Right ventricle myocardium superior (tissue), 1 donor: ENCODE measurements at regions not wholly inside any gene's neighbourhood (a gene's known extent, or its start where the extent isn't known, plus 50 kb on each side); places are given as distances from the start of the nearest gene placed in this dataset.

ENCODE experiments used
- ATAC-seq: fragments of 200-7000 bp; cut with Tn5 transposase; one replicate; pipeline ENCODE4 v1.9.1; 2020; ENCODE audit warnings: mild to moderate bottlenecking; ENCODE audit not compliant: poor library complexity
- DNase-seq: peaks from one replicate; pipeline ENCODE4 v3.0.0-alpha.2; 2020
- intact Hi-C: fragments of 100-400 bp; cut with DNase I; formaldehyde crosslinking; loops from one replicate; pipeline ENCODE4 v1.11.2; 2022
- donor health status: DM: no; HTN: yes; CAD: no; lungs with severe emphysema.

DNA sequence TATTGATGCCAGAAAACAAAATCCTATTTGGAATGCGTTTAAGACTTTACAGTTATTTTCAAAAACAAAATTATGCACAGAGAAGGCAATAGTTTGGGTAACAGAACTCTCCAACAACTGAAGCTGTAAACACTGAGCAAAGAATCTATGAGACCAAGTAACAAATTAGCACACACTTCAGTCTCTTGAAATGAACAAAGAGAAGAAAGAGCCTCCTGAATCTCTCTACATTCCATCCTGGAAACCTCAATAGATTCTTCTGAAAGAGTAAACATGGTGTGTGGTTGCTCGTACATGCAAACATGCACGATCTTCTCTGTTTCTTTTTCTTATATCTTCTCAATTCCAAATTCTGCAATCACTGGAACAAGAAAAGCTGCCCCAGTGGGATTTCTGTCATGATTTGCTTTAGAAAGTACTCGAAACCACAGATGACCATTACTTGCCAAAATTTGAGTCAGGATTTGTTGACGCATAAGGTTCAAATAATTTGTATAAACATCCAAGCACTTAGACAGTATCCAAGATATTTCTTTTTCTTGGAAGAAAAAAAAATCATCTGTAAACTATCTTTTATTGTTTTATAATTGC, 137.9 kb upstream of the DACH1 start:
- intact Hi-C loops, result no loop called here
- DNase-seq, result no peak
- ATAC-seq, result peak; percentile 36

DNA sequence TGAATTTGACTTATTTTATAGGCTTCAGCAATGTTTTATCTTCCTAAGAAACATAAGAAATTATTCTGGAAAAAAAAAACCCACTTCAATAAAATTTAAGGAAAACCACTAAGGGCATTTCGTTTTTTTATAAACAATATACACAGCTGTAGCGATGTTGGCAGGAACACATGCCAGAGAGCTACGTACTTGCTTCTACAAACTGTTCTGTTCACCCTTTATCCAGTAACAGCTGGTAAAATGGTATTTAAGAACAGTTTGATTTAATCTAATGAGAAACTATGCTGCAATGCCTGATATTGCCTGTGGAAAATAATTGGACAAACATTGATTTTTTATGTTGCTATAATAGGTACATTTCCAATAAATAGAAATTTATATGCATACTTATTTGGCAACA, 137.2 kb upstream of the DACH1 start:
- DNase-seq (no peak), ATAC-seq (no peak)
- intact Hi-C loops, result no loop called here

DNA sequence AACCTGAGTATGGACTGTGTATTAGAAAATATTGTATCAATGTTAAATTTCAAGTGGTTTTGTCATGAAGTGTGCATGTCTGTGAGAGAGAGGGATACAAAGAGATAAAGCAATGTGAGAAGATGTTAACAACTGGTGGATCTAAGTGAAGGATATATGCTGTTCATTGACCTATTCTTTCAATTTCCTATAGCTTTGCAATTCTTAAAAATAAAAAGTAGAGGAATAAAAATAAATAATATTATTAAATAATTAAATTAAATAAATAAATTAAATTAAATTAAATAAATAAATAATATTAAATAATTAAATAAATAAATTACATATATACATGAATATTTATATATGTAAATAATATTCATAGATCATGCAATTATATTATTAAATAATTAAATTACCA, 131.2 kb upstream of the DACH1 start:
- no peak for ATAC-seq
- DNase-seq, result no peak
- intact Hi-C loops, result no loop called here

DNA sequence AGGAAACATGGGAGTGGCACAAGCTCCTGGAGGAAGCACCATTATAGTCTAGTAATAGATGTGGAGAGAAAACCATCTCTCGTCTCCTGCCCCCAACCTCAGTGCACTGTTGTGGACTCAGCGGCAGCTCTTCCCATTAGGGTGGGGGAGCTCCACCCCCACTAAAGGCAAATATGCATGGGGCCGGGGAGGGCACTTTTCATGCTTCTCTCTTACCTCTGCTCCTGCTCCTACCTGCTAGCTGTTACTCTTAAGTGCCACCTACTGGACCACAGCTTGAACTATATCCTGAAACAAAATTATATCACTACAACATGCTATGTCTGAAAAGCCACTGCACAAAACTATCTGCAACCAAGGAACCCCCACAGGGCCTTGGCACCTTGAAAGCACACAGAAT, 112.6 kb upstream of the DACH1 start:
- ATAC-seq (no peak), DNase-seq (no peak)
- intact Hi-C loops, result no loop called here

- no peak for DNase-seq
- intact Hi-C loops, result no loop called here
- no peak for ATAC-seq
These were observed 110.0 kb upstream of the DACH1 start for GRCh38 chr13:71977028-71977427.

DNA sequence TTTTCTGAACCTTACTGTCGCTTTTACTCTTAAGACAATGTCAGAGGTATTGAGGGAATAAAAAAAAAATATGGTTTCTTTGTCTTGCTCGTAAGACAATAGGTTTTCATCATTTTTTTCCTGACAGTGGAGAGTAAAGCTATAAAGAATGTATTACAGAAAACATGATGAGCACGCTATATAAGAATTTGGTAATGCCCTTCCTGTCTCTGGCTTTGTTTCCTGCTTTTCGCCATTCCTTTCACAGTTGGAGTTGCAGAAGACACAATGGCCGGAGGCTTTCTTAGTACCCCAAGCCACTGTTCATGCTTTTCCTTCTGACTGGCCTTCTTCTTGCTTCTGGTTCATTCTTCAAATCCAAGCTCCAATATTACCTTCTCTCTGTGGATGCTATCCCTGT, 101.0 kb upstream of the DACH1 start:
- ATAC-seq (no peak), DNase-seq (no peak)
- intact Hi-C loops, result no loop called here

DNA sequence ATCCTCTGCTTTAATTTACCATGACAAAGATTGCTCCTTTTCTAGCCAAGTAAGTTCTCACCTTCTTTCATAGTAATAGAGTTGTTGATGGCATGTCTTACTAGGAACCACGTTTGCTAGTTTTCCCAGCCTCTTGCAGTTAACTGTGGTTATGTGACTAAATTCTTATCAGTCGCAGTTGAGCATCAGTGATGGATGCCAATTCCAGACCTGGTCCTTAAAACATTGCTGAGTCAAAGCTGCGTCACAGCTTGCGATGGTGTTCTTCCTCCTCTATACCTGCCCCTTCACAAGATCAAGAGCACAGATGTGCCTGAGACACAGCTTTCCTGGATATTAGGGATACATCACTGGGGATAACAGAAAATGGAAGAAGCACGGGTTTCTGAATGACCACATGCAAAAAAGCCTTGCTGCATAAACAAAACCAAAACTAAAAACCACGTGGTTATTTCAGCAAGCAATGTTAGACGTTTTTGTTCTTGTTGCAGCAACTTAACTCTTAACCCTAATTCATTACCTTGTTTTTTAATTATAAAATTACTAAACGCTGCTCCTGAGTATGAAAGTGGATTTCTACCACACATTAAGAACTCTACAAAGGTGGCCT, 97.6 kb upstream of the DACH1 start:
- ATAC-seq (no peak), DNase-seq (no peak)
- intact Hi-C loops, result no loop called here

- DNase-seq (no peak), ATAC-seq (no peak)
- intact Hi-C loops, result no loop called here
These were observed 95.7 kb upstream of the DACH1 start for GRCh38 chr13:71962735-71963134.

DNA sequence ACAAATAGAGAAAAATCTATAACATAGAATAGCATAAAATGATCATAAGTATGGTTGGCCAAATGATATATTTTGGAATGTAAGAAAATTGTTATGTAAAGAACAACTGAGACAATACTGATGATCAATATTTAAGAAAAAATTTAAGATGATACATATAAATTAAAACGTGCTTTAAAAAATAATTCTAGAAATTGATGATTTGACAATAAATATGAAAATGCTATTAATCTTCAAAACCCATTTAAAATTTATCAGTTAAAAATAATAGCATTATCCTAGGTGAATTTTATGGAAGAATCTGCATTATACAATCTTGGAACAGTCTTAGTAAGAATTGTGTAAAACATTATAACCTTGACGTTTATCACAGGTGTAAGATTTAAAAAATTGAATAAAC, 95.1 kb upstream of the DACH1 start:
- ATAC-seq, result no peak
- intact Hi-C loops, result no loop called here
- DNase-seq, result no peak

DNA sequence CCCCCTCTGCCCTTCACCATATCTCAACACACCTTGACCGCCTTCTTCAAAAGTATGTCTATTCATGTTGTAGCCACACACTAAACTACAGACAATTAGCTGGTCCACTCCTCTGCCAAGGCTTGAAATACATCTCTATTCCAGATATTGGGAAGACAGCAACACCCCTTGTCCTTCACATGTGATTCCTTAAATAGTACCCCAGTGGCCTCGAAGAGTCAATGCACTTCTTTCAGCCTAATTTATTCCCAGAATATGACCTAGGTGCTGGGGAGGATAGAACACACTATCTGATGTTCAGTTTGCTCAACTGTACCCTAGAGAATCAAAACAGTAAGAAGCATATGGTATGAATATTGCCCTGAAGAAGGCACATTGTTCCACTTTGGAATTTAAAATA, 82.4 kb upstream of the DACH1 start:
- ATAC-seq (no peak), DNase-seq (no peak)
- intact Hi-C loops, result no loop called here

DNA sequence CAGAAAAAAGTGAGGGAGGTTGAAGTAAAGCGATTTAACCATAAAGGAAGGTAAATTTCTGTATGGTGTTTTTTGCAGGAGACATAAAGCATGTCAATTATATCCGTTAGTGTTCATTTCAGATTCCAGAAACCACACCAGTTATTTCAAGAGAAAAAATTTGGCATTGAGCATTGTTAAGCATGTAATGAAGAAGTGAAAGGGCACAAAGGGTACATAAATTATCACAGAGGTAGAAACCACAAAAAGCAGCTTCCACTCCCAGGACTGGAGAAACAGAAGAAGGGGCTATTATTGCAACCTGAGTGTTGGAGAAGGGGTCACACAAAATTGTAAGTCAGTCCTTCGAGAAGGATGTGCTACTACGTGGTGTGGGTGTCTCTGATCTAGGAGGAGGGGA, 72.2 kb upstream of the DACH1 start:
- ATAC-seq, result no peak
- intact Hi-C loops, result no loop called here
- DNase-seq, result no peak

DNA sequence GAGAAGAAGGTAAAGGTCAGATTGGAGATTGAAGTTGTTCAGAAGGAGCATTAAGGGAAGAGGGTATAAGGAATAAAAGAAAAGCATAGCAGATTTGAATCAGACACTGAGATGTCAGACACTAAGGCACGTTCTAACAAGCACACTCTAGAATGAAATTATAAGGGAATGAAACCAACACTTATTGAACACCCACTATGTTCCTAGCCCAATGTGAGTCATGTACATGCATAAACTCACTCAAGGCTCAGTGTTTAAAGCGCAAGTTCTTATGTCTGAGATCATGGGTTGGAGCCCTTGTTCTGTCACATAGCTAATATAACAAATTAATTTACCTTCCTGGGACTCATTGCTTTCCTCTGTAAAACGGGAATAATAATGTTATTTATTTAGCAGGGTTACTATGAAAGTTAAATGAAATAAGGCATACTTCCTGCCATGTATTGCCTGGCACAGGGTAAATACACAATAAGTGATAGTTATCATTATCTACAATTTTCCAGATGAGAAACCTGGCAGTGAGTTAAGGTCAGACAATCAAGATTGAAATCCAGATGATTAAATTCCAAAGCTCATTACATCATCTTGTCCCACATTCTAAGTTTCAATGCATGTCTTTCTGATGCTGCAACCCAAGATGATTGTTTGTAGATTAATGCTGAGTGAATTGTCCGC, 68.3 kb upstream of the DACH1 start:
- DNase-seq (no peak), ATAC-seq (no peak)
- intact Hi-C loops, result no loop called here

DNA sequence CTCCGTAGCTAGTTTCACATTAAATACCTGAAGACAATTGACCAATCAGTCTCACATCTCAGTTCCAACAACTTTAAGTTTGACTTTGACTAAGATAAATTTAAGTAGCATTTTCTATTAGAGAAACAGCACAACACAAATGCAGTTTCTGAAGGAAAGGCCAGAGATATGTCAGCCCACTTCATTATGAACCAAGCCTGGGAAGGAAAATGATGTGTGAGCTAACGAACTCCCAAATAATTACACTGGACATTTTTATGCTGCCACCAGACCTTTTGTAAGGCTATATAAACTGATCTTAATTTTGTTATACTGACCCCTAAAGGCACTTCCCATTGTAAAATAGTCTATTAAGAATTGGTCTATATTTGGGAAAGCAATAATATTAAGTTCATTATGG, 57.9 kb upstream of the DACH1 start:
- ATAC-seq, result no peak
- DNase-seq, result no peak
- intact Hi-C loops, result no loop called here

GRCh38 chr13:71922194-71922593, 55.2 kb upstream of the DACH1 start:
- ATAC-seq, result no peak
- DNase-seq, result no peak
- intact Hi-C loops, result no loop called here
